SW 1271 (cell line): ENCODE measurements at regions not wholly inside any gene's neighbourhood (a gene's known extent, or its start where the extent isn't known, plus 50 kb on each side); places are given as distances from the start of the nearest gene placed in this dataset.

Experiments used
- DNase-seq, 2 experiments: peaks; one replicate each; lab custom pipeline; 2025; lab: John Stamatoyannopoulos, UW

GRCh38 chr9:73655363-73655762 is 503.7 kb downstream of the ANXA1 start:
- DNase-seq, result no peak

- no peak for DNase-seq
Observed at GRCh38 chr9:73655831-73656230, 504.2 kb downstream of the ANXA1 start.

- DNase-seq, result no peak
Observed at GRCh38 chr9:73665253-73665652, 513.6 kb downstream of the ANXA1 start.

- no peak for DNase-seq
Observed at GRCh38 chr9:73667749-73668148, 516.1 kb downstream of the ANXA1 start.

- no peak for DNase-seq
Observed at GRCh38 chr9:73680831-73681230, 529.2 kb downstream of the ANXA1 start.

- DNase-seq, result no peak
Observed at GRCh38 chr9:73682789-73683188, 531.1 kb downstream of the ANXA1 start.

GRCh38 chr9:73683862-73684591 is 532.4 kb downstream of the ANXA1 start:
- DNase-seq, result peak; percentile 5 to 57

- DNase-seq, result no peak
Observed at GRCh38 chr9:73684601-73685000, 532.9 kb downstream of the ANXA1 start.

- no peak for DNase-seq
Observed at GRCh38 chr9:73685786-73686185, 534.1 kb downstream of the ANXA1 start.

GRCh38 chr9:73689051-73689870 is 537.6 kb downstream of the ANXA1 start:
- no peak for DNase-seq

GRCh38 chr9:73701415-73702057 is 549.9 kb downstream of the ANXA1 start:
- no peak for DNase-seq

- DNase-seq, result no peak
Observed at GRCh38 chr9:73714294-73714693, 562.6 kb downstream of the ANXA1 start.

- DNase-seq, result no peak
Observed at GRCh38 chr9:73715591-73715990, 563.9 kb downstream of the ANXA1 start.

- DNase-seq, result no peak
Observed at GRCh38 chr9:73719660-73720059, 568.0 kb downstream of the ANXA1 start.

- no peak for DNase-seq
Observed at GRCh38 chr9:73720601-73721000, 568.9 kb downstream of the ANXA1 start.

GRCh38 chr9:73736270-73736669 is 584.6 kb downstream of the ANXA1 start:
- DNase-seq, result no peak

- DNase-seq, result no peak
Observed at GRCh38 chr9:73738741-73739530, 587.3 kb downstream of the ANXA1 start.

- DNase-seq, result no peak
Observed at GRCh38 chr9:73741316-73741715, 589.7 kb downstream of the ANXA1 start.

GRCh38 chr9:73742412-73742811 is 590.7 kb downstream of the ANXA1 start:
- no peak for DNase-seq

- DNase-seq, result no peak
Observed at GRCh38 chr9:73743826-73744225, 592.2 kb downstream of the ANXA1 start.

GRCh38 chr9:73745598-73745997 is 593.9 kb downstream of the ANXA1 start:
- no peak for DNase-seq

GRCh38 chr9:73753171-73753570 is 601.5 kb downstream of the ANXA1 start:
- DNase-seq, result no peak
